T-helper 2 cell treated with Interferon-gamma antibody and Interleukin-4, amounts not matched to agents 100 ng/mL and 5 ng/mL, for 36 hours (primary cell): ENCODE measurements at regions not wholly inside any gene's neighbourhood (a gene's known extent, or its start where the extent isn't known, plus 50 kb on each side); places are given as distances from the start of the nearest gene placed in this dataset.

Experiments
- intact Hi-C: fragments of 100-400 bp; cut with micrococcal nuclease; formaldehyde crosslinking; loops from one replicate; pipeline ENCODE4 v1.15.1; 2023

DNA sequence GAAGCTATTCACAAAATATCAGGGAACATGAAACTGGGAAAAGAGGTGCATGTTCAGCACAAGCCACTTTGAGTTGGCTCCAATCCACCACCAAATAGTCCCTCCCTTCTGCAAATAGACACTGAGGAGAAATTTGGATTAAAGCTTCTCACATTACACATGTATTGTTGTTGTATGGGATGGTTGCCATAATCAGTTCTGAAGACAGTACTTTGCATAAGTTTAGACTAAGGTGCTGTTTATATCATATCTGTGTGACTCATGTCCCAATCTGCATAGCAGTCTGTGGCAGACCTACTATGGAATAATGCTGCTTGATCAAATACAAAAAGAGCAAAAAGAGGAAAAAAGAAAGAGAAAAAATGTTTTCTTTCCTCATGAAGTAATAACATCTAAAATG, 376.7 kb upstream of the DDI1 start:
- intact Hi-C loops = no loop called here

DNA sequence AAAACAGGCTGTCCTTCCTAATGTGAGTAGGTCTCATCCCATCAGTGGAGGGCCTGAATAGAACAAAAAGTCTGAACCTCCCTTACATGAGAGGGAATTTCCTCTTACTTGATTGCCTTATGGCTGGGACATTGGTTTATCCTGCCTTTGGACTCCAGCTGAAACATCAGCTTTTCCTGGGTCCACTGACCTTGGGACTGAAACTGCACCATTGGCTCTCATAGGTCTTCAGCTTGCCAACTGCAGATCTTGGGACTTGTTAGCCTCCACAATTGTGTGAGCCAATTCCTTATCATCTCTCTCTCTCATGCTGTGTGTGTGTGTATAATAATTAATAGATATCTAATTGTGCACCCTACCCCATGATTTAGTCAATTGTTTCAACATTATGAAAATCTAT, 375.3 kb upstream of the DDI1 start:
- intact Hi-C loops = no loop called here

DNA sequence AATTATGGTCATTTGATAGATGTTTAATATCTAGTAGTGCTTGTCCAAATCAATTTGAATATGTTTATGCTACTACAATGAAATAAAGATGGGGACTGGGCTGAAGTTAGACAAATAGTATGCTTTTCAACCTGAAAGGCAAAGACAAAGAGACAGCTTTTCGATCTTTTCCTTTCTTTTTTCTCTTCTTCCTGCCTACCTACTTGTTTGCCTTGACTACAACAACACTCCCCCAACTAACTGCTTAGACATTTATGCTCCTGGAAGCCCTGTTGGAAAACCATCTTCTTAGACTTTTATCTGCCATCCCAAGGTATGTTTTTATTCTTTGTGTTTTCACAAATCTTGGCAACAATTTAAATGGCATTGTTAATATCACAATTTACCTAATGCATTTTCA, 374.4 kb upstream of the DDI1 start:
- intact Hi-C loops = no loop called here

DNA sequence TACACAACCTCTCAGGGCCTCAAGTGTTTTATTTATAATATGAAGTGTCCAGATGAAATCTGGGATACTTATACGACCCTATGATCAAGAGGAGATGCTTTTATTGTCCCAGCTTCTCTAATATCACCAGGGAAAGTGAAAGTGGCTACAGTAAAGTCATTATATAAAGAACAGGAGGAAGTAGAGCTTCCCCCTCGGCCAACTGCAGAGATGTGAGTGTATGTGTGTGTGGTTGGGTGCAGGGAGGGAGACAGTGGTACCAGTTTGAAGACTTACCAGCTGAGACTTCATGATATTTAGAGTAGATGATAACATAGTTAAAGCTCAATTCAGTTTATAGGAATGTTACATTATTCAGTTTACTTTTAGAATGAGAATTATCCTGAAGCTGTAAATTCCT, 373.6 kb upstream of the DDI1 start:
- intact Hi-C loops = no loop called here

DNA sequence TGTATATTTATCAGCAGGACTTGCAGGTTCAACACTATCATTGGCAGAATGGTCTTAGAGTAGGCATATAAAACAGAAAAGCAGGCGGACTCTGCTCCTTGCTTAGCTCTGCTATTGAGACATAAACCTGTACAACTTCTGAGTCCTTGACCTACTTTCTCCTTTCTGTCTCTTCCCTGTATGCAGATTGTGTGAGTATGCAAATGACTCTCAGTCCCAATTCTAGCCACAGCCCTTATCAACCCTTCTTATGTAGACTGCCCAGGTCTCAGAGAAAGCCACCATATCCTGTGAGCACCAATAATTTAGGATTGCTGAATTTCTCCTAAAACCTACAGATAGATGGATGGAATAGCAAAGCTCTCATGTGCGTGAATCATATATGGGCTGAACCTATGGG, 367.6 kb upstream of the DDI1 start:
- intact Hi-C loops = no loop called here

DNA sequence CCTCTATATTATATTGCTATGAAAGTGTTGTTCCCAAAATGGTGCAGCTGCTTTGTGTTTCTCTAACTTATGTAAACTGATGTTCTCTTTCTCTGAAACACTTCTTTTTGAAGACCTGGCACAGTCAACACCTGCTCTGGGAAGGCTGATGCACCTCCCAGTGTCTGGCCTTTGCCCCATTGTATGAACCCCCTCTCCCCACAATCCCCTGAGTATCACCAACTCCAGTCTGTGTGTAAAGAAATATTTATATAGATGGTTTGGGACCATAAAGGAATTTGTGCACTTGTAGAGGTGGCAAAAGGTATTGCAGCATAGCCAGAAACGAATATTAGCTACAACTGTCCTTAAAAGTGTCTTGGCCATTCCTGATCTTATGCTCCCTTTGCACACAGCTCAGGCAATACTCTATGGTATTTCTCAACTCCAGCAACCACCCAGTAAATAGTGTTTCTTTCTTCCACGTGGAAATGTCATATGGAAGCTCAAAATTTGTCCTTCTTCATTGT, 365.2 kb upstream of the DDI1 start:
- intact Hi-C loops = no loop called here

DNA sequence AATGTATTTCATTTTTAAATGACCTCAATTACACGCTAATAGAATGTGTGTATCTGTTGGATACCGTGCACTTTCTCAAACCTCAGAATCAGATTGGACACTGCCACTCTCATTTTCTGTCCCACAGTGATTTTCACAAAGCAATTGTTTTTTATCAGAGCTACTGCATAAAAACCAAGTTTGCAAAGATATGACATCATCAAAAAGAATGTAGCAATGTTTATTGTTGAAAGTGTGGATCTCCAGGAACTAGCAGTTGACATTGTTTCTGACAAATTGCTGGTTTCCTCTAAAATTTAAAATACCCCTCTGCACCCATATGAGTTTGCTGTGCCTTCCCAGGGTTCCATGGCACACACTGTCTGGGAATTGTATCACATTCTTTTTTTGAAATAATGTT, 362.7 kb upstream of the DDI1 start:
- intact Hi-C loops = no loop called here

DNA sequence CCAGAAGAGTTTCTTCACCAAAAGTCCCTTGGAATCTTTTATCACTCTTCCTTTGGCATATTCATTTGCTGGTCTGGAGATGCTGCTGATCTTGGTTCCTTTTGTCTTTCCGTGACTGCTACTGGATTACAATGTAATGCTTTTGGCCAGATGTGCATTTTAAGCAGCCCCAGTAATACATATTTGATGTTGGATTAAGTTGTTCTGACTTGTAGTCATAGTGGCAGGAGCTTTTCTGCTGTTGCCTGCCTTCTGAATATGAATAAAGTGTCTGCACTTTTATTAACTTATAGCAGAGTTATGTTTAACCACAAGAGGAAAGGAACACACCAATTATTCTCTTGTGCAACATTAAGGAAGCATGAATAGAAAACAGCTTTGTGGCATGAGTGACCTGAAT, 360.0 kb upstream of the DDI1 start:
- intact Hi-C loops = no loop called here

DNA sequence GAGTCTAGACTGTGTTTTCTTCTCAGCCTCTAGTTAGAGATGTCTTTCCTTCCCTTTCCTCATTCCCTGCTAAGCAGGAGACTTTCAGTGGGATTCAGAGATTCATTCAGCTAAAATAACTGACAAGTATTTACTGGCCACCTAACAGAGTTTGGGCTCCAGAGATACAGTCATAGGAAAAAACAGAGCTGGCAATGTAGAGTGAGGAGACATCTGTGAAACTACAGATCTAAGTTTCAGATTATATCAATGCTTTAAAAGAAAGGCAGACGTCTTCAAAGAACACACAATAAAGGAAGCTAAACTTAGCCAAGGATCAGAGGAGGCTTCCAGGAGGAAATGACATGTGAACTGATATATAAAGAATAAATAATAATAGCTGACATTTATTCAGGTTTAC, 355.6 kb upstream of the DDI1 start:
- intact Hi-C loops = no loop called here

DNA sequence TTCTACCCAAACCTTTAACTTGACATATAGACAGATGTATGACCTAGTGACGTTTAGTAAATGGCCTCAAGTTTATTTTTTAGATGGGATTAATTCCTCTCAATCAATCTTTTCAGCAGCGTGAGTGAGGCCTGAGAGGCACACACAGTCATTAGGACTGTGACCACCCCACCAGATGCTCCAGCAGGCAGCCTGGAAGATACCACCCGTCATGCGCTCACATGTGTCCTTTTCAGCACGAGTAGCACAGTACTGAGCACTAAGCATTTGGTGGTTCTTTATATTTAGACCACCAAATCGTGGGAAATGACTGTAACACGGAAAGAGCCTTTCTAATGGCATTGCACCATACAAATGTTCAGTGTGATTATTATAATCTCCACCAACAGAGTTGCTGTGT, 354.6 kb upstream of the DDI1 start:
- intact Hi-C loops = loop anchor here (1.0 kb wide), 3 partner anchors 57 to 572 kb away; no protein-coding TSS in a partner anchor

DNA sequence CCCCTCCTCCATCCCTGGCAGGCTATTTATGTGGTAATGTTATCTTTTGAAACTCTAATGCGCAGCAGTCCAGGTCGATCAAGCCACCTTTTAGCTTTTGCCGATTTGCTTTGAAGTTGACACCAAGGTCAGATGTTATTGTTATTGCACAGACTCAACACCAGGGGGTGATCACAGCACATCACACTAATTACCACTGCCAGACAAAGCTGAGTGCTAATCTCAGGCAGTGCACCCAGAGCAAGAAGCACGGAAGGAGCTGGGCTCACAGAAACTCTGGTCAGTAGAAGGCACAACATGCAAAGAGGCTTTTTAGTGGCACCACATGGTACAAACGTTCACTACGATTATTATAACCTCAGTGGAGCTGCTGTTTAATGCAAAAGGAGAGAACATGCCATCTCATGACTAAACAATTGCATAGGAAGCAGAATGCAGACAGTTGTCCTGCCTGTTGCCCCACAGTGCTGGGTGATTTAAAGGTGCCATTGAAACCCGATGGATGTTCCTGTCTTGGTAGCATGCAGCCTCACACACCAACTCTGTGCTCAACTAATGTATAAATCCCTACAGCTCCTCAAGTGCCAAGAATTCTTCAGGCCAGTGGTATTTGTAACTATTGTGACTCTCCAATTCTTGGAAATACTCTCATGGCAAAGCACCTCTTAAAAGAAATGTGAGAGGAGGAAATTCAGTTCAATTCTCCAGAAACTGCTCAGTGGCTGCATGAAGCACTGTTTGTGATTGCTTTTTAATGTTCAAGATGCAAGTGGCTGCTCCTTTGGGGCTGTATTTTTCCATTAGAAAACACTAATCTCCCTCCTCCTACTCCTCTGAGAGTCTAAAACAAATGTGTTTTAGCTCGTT, 353.9 kb upstream of the DDI1 start:
- intact Hi-C loops = loop anchor here (1.0 kb wide), 3 partner anchors 57 to 572 kb away; no protein-coding TSS in a partner anchor

DNA sequence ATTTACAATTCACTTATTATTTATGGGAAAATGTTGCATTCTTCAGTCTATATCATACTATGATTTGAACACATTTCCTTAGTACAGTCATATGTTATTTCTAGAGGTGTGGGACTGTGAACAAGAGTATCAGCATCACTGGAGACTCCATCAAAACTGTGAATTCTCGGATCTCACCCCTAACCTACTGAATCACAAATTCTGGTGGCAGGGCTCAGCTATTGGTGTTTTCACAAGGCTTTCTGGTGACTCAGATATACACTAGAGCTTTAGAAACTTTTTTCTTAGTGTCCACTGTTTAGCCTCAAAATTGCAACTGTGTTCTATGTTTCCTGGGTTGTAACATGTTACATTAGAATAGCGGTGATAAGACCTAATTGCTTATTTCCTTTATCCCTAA, 352.9 kb upstream of the DDI1 start:
- intact Hi-C loops = no loop called here

DNA sequence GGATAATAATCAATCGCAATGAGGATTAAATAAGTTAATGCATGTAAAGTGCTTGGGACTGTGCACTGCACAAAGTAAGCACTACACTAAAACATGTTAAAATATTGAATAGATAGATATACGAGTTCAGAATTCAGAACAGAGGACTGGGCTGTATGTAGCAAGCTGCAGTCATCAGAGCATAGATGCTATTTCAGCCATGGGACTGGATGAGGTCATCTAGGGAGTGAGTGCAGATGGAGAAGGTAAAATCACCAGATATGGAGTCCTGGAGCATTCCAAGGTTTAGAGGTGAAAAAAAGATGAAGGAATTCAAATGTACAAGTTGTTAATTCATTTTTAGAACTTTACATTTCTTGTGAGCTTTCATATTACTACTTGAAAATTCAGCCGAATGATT, 347.5 kb upstream of the DDI1 start:
- intact Hi-C loops = no loop called here

DNA sequence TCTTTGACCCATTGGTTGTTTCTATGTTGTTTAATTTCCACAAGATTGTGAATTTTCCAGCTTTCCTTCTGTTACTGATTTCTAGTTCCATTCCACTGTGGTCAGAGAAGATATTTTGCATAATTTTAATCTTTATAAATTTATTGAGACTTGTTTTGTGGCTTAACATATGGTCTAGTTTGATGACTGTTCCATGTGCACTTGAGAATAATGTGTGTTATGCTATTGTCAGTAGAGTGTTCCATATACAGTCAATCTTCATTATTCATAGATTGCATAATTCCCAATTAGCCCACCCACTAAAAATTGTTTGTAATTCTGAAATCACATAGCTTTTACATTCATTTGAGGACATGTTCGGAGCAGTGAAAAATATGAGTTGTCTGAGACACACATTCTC, 346.1 kb upstream of the DDI1 start:
- intact Hi-C loops = no loop called here

DNA sequence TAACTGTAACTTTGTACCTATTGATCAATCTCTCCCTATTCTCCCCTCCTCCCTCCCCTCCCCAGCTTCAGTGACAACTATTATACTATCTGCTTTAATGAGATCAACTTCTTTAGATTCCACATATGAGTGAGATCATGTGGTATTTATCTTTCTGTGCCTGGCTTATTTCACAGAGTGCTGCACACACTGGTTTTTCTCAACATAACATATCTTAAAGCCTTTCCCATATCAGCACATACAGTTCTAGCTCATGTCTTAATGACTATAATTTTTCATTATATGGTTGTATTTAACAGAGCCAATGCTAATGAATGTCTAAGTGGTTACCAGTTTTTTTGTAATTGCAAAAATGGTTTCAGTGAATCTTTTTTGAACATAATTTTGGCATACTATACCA, 340.3 kb upstream of the DDI1 start:
- intact Hi-C loops = no loop called here

DNA sequence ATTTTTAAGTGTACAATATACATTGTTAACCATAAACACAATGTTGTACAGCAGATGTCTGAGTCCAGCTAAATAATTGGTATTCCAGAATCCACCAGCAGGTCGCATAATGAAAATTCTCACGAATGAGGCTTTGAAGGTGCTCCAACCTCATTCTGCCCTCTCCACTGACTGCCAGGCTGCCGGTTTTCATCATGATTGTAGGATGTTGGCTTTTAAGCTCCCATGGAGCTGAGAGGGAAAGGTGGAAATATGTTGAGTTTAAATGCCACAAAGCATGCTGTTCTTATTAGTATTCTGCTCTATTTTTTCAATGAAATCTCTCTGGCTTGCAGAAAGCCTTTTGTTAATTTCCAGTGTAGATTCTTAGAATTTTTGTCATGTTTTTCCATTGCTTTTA, 337.2 kb upstream of the DDI1 start:
- intact Hi-C loops = no loop called here

DNA sequence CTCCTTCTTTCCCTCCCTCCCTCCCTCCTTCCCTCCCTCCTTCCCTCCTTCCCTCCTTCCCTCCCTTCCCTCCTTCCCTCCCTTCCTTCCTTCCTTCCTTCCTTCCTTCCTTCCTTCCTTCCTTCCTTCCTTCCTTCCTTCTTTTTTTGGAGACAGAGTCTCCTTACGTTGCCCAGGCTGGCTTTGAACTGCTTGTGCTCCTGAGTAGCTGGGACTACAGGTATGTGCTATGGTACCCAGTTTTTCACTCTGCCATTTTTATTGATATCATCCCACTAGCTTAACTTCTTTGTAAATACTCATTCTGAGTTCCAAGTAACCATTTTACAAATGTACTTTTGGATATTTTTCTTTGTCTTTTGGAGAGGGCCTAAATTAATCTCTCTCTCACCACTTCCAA, 336.8 kb upstream of the DDI1 start:
- intact Hi-C loops = no loop called here

DNA sequence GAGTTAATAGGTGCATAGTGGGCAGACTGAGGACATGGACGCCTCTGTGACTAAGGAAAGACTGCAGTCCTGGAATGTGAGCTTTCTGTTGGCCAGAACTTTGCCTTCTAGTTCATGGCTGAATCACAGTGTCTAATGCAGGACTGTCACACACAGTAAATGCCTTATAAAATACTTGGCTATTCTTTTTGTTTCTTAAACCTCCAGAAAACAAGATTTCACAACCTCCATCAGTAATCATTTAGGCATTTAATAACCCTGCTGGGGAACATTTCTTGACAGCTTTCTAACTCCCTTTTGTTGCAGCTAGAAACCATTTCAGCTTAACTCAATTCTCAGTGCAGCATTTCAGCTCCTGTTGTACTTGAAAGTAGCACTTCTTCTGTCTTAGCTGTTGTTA, 335.8 kb upstream of the DDI1 start:
- intact Hi-C loops = no loop called here

DNA sequence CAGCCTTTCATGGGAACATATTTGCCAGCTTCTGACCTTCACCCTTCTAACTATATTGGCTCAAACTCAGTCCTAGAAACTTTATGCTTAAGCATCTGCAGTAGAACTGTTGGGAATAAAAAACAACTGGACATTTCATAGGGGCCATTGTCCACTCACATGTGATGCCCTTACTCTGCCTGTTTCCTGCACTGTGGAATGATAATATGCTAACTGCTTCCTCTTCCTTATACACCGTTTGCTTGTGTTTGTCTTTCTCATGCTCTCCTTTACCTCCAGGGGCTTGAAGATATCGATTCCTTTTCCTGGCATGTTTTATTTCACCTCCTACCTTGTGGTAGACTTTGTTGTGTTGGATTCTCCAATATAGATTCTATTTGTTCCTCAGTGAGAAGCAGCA, 333.0 kb upstream of the DDI1 start:
- intact Hi-C loops = no loop called here

DNA sequence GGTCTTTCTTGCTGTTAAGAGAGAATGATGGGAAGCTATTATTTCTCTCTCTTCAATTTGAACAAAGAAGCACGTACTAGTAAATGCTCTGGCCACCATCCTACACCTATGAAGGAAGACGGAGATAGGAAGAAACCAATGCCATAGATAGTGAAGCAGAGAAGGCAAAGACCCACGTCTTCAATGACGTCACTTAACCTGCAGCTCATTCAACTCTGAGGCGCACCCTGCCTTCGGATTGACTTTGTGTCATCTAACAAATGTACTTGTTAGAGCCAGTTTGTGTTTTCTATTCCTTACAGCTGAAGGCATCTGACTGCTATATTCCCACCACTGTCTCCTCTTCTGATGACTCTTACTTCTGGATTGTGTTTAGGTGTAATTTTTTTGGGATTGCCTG, 332.5 kb upstream of the DDI1 start:
- intact Hi-C loops = no loop called here

DNA sequence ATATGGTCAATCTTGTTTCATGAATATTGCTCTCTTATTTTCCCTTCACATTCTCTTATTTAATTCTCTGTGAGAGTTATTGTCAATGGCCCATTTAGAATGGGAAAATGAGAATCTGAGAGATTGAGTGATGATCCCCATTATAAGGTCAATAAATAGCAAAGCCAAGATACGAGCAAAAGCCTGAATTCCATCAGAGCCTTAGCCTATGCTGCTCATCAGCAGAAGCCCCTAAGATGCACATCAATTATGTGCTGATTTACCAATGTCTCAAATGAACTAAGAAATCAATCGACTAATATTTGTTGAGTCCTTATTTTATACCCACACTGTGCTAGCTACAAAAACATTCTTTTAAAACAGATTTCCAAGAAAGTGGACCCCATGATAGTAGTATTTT, 330.8 kb upstream of the DDI1 start:
- intact Hi-C loops = no loop called here

DNA sequence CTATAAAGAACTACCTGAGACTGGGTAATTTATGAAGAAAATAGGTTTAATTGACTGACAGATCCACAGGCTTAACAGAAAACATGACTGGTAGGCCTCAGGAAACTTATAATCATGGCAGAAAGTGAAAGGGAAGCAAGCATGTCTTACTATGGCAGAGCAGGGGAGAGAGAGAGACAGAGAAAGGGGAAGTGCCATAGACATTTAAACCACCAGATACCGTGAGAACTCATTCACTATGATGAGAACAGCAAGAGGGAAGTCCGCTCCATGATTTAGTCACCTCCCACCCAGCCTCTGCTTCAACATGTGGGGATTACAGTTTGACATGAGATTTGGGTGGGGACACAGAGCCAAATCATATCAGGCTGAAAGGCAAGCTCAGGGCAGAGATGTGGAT, 327.1 kb upstream of the DDI1 start:
- intact Hi-C loops = no loop called here

DNA sequence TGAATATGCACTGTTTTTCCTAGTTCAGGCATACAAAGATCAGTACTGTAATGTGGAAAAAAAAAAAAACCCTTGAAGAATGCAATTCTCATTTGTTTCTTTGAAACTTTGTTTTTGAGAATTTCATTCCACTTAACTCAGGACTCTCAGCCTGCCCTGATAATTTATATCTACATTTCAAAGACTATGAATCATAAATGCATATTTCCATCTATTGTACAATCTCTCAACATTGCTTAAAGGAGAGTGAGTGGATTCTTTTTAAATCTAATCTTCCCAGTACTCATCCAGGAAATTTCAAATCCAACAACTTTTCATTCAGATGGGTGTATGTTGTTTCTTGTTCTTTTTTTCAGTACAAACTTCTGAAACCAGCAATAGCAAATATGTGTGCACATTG, 322.2 kb upstream of the DDI1 start:
- intact Hi-C loops = no loop called here
